KMS-11 (cell line): ENCODE measurements at regions not wholly inside any gene's neighbourhood (a gene's known extent, or its start where the extent isn't known, plus 50 kb on each side); places are given as distances from the start of the nearest gene placed in this dataset.

ENCODE experiments used
- H2AFZ ChIP-seq: fragments of 200-600 bp; sonication (generic); 2 replicates; pipeline ENCODE4 v1.6.1; 2016; ENCODE audit warnings: antibody characterized with exemption, mixed run types, low read depth
- H3K27ac ChIP-seq: fragments of 200-600 bp; sonication (generic); 2 replicates; pipeline ENCODE4 v1.6.1; 2016; ENCODE audit warnings: mild to moderate bottlenecking, mixed run types
- H3K27me3 ChIP-seq: fragments of 200-600 bp; sonication (generic); 2 replicates; pipeline ENCODE4 v1.6.1; 2017; ENCODE audit warnings: mild to moderate bottlenecking, low read depth, mixed run types, moderate library complexity; ENCODE audit not compliant: insufficient read depth
- H3K36me3 ChIP-seq: fragments of 200-600 bp; sonication (generic); 2 replicates; pipeline ENCODE4 v1.6.1; 2017; ENCODE audit warnings: mild to moderate bottlenecking, mixed run types; ENCODE audit not compliant: insufficient read depth
- H3K4me1 ChIP-seq: fragments of 200-600 bp; sonication (generic); 2 replicates; pipeline ENCODE4 v1.6.1; 2016; ENCODE audit warnings: mild to moderate bottlenecking, low read depth, mixed run types; ENCODE audit not compliant: poor library complexity, severe bottlenecking
- H3K4me2 ChIP-seq: fragments of 200-600 bp; sonication (generic); 2 replicates; pipeline ENCODE4 v1.7.0; 2016; ENCODE audit warnings: mild to moderate bottlenecking, mixed run types
- H3K4me3 ChIP-seq: fragments of 200-600 bp; sonication (generic); IDR thresholded peaks from 2 replicates; pipeline ENCODE4 v1.6.1; 2017; ENCODE audit warnings: low read depth, low read length, mixed read lengths; ENCODE audit not compliant: insufficient read depth
- H3K79me2 ChIP-seq: fragments of 200-600 bp; sonication (generic); 2 replicates; pipeline ENCODE4 v1.6.1; 2016; ENCODE audit warnings: low read depth, mixed run types; ENCODE audit not compliant: insufficient read depth
- H3K9ac ChIP-seq: fragments of 200-600 bp; sonication (generic); 2 replicates; pipeline ENCODE4 v1.6.1; 2016; ENCODE audit warnings: mild to moderate bottlenecking, mixed run types
- H4K20me1 ChIP-seq: fragments of 200-600 bp; sonication (generic); 2 replicates; pipeline ENCODE4 v1.6.1; 2016; ENCODE audit warnings: mild to moderate bottlenecking, mixed run types; ENCODE audit not compliant: insufficient read depth
- CTCF ChIP-seq: fragments of 200-600 bp; sonication (generic); conservative IDR thresholded peaks from 2 replicates; pipeline ENCODE4 v1.6.1; 2017; ENCODE audit warnings: low read depth, mild to moderate bottlenecking, antibody characterized with exemption, low read length, moderate library complexity, mixed read lengths

- no peak overlapping the region for H3K9ac ChIP-seq
- no peak overlapping the region for H3K4me3 ChIP-seq
- no peaks in the 10 kb centered on the region for H3K27me3 ChIP-seq
- H3K4me1 ChIP-seq: no peaks in the 10 kb centered on the region
- H3K36me3 ChIP-seq: no peaks in the 10 kb centered on the region
- no peak overlapping the region for H3K27ac ChIP-seq
- no peak for TF ChIP-seq CTCF
- H3K79me2 ChIP-seq: no peaks in the 10 kb centered on the region
- no peak overlapping the region for H3K4me2 ChIP-seq
- H4K20me1 ChIP-seq: no peaks in the 10 kb centered on the region
- no peak overlapping the region for H2AFZ ChIP-seq
Measured at GRCh38 chr2:52703004-52703403, 1064.6 kb upstream of the CHAC2 start.

- no peaks in the 10 kb centered on the region for H3K4me1 ChIP-seq
- H2AFZ ChIP-seq: no peak overlapping the region
- H3K79me2 ChIP-seq: no peaks in the 10 kb centered on the region
- H3K4me2 ChIP-seq: no peak overlapping the region
- no peak for TF ChIP-seq CTCF
- H3K27ac ChIP-seq: no peak overlapping the region
- no peaks in the 10 kb centered on the region for H3K36me3 ChIP-seq
- no peak overlapping the region for H3K4me3 ChIP-seq
- no peaks in the 10 kb centered on the region for H3K27me3 ChIP-seq
- no peaks in the 10 kb centered on the region for H4K20me1 ChIP-seq
- H3K9ac ChIP-seq: no peak overlapping the region
Measured at GRCh38 chr2:52698408-52698807, 1069.2 kb upstream of the CHAC2 start.

- Histone ChIP-seq H3K4me3 (no peak overlapping the region), H3K27me3 (no peaks in the 10 kb centered on the region), H3K9ac (no peak overlapping the region), H3K4me1 (no peaks in the 10 kb centered on the region), H3K4me2 (no peak overlapping the region), H4K20me1 (no peaks in the 10 kb centered on the region), H3K79me2 (no peaks in the 10 kb centered on the region), H2AFZ (no peak overlapping the region), H3K27ac (no peak overlapping the region), H3K36me3 (no peaks in the 10 kb centered on the region)
- TF ChIP-seq CTCF: no peak
Measured at GRCh38 chr2:52697690-52698089, 1069.9 kb upstream of the CHAC2 start.

- no peak overlapping the region for H3K27ac ChIP-seq
- no peak overlapping the region for H3K9ac ChIP-seq
- no peak overlapping the region for H2AFZ ChIP-seq
- TF ChIP-seq CTCF: no peak
- no peaks in the 10 kb centered on the region for H3K79me2 ChIP-seq
- no peaks in the 10 kb centered on the region for H3K27me3 ChIP-seq
- H4K20me1 ChIP-seq: no peaks in the 10 kb centered on the region
- H3K4me3 ChIP-seq: no peak overlapping the region
- no peak overlapping the region for H3K4me2 ChIP-seq
- H3K36me3 ChIP-seq: no peaks in the 10 kb centered on the region
- no peaks in the 10 kb centered on the region for H3K4me1 ChIP-seq
Measured at GRCh38 chr2:52695731-52696130, 1071.9 kb upstream of the CHAC2 start.

GRCh38 chr2:52686935-52687334, 1080.7 kb upstream of the CHAC2 start:
- Histone ChIP-seq H3K27ac (no peak overlapping the region), H3K79me2 (no peaks in the 10 kb centered on the region), H2AFZ (no peak overlapping the region), H3K4me1 (no peaks in the 10 kb centered on the region), H3K4me3 (no peak overlapping the region), H4K20me1 (no peaks in the 10 kb centered on the region), H3K36me3 (no peaks in the 10 kb centered on the region), H3K4me2 (no peak overlapping the region), H3K27me3 (no peaks in the 10 kb centered on the region), H3K9ac (no peak overlapping the region)
- TF ChIP-seq CTCF: no peak
